GM18861 (cell line): ENCODE measurements at regions not wholly inside any gene's neighbourhood (a gene's known extent, or its start where the extent isn't known, plus 50 kb on each side); places are given as distances from the start of the nearest gene placed in this dataset.

Source experiments
- ATAC-seq: cut with Tn5 transposase; IDR thresholded peaks from one replicate; pipeline ENCODE4 v1.9.1; 2021; ENCODE audit not compliant: unreplicated experiment

DNA sequence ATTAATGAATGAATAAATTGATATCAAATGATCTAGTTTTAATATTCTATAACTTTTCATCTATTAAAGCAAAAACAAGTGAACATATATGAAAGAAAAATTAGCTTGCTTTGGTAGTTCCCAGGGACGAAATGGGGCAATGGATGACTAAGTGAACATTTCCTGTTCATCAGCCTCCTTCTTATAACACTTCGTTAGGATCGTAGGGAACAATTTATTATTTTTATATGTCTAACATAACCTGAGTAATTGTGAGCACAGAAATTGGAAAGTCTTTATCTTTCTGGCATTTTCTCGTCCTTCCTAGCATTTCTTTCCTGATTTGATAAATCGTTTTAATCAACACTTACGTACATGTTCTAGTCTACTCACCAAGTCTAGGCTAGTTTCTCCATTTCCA lies 59.1 kb upstream of the PPP1R3C start:
- ATAC-seq: no peak

DNA sequence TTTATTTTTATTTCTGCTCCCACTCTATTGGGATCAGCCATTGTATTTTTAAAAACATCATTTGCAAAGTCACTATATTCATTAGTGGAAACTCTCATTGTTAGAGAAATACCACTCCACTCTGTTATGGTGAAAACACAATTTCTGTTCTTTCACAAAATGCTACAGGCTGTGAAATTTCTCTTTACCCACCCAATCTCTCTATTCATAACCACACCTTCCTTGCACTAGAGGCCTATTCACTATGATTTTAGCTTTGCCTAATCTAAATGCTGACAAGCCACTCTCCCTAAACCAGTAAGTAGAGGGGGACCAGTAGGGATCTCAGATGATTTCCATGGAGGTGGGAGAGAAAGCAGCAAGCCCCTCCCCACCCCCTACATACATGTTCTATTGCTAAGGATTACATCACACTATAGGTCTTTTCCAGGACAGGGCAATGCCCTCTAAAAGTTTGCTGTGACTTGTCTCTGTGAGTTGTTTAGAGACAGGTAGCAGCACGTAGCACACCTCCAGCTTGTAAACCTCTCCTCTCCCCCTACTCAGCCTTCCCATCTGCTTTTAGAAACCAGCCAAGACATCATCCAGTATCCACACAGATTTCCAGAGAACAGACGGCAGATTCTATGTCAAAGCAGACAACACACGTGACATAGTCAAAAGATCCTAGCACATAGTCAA lies 58.3 kb upstream of the PPP1R3C start:
- no peak for ATAC-seq

DNA sequence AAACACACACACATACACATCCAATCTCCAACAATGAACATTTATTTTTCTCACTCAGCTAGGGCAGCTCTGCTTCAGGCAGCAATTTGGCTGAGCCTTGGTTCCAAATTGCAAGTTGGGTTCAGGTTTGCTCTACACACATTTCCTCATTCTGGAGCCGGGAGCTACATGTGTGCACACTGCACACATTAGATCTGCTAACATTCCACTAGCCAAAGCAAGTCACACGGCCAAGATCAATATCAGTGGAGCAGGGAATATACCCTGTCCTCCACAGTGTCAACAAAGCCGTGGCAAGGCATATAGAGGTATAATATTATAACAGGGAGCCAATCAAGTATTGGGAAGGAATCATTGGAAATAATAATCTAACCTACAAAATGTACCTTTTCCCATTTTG lies 57.5 kb upstream of the PPP1R3C start:
- ATAC-seq: no peak

DNA sequence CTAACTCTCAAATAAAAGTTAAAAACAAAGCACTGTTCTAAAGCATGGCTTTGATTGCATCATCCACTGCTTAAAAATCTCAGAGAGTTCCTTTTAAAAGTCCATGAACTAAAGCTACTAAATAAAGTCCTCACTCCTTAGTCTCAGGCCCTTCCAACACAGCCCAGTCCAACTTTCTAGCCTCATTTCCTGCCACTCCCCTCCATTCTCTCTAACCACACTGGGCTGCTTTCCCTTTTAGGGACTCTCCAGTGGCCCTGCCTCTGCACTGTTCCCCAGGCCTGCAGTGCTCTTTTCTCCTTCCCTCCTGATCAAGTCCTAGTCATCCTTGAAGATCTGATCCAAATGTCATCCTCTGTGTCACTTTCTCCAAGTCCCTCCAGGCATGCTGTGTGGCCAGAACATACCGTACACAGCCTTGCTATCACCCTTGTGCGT lies 56.9 kb upstream of the PPP1R3C start:
- no peak for ATAC-seq

DNA sequence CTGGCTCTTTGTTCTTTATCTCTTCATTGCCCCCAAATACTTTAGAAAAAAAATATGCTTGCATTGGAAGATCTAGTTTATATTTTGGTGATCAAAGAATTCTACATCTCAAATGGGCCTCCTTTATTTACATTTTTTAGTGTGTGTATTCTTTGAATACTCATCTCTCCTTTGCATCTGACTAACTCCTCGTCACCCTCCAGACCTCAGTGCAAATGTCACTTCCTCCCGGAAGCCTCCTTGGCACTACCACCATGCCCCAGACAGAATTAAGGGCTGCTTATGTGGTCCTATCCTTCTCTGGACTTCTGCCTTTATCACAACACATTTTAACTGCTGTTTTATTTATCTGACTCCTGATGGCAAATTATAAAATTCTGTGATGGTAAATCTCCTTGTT lies 52.0 kb upstream of the PPP1R3C start:
- ATAC-seq: no peak

DNA sequence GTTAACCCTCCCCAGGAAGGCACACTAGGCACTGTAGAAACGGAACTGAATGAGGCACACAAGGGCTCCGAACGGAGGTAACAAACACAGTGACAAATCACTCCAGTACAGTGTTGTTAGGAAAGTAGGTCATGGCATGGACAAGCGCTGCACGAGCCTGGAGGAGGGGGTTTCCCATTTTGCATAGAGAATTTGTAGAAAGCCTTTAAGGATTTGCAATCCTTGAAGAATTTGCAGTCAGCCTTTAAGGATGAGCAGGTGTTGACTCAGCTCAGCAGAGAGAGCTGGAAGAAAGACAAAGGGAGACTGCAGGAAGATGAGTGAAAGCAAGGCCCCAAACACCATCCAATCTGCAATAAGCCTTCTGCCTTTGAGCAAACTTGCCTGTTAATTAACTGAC lies 51.1 kb upstream of the PPP1R3C start:
- ATAC-seq: no peak

DNA sequence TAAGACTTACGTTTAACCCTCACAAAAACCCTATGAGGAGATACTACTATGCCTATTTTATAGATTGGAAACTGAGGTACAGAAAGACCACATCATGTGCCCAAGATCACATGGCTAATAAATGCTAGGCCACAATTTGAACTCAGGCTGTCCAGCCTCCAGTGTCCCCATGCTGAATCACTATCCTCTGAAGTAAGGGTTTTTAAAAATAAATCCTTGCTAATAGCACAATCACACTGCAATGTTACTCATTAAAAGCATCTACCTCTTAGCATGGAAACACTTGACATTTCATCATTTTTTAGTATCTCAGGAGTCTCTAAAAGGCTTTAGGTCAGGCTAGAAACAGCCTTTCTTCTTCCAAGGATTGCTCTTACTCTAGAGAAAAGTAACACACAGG lies 50.0 kb upstream of the PPP1R3C start:
- ATAC-seq: no peak
